K562 (cell line): ENCODE measurements at regions not wholly inside any gene's neighbourhood (a gene's known extent, or its start where the extent isn't known, plus 50 kb on each side); places are given as distances from the start of the nearest gene placed in this dataset.

ENCODE experiments used
- ATAC-seq: fragments of 200-7000 bp; cut with Tn5 transposase; 3 replicates; pipeline ENCODE4 v1.9.1; 2020; ENCODE audit warnings: moderate library complexity
- BruUV-seq: library from RNA; stranded (reverse); fragments of 400-500 nt; replicated peaks from 2 replicates; lab custom pipeline; 2021; lab: Mats Ljungman, UMichigan
- CTCF ChIA-PET: fragments of 300-600 bp; formaldehyde crosslinking; extraction: SDS; loops from one replicate; lab custom pipeline; 2021; ENCODE audit warnings: low intra/inter-chr PET ratio; lab: Yijun Ruan, JAX
- POLR2A ChIA-PET: fragments of 300-600, 350-650 bp; sonication (Branson Sonifier 250); formaldehyde crosslinking; extraction: SDS; loops from one replicate; lab custom pipeline; 2021; ENCODE audit warnings: antibody characterized with exemption, inconsistent platforms; lab: Yijun Ruan, JAX
- DNase-seq, 4 experiments: peaks; one replicate each; pipeline versions ENCODE4 v3.0.0 to v3.0.0-alpha.2; 2011 to 2018; ENCODE audit warnings: low spot score in 3 of 4, mixed read lengths in 3 of 4; ENCODE audit errors: extremely low read depth in 1 of 4
- FAIRE-seq: peaks from 2 replicates; lab custom pipeline; 2011; peaks lifted over from hg19 to GRCh38; lab: Jason Lieb, UNC
- H2AFZ ChIP-seq: 2 replicates; pipeline ENCODE4 v1.6.0; 2011; ENCODE audit warnings: low read depth, low read length, control low read depth, inconsistent platforms
- H3K27ac ChIP-seq: fragments of 200-600 bp; 3 replicates; pipeline ENCODE4 v1.8.0; 2011; ENCODE audit warnings: low read depth, mild to moderate bottlenecking, control low read depth, inconsistent platforms, low read length, moderate library complexity, mixed read lengths; ENCODE audit errors: extremely low read depth
- H3K27me3 ChIP-seq, 2 experiments: fragments of 300-600 bp in 1 of 2; 2 replicates in 1 of 2; 3 replicates in 1 of 2; pipeline versions ENCODE4 v1.6.0 to v1.8.0; 2011; ENCODE audit warnings: inconsistent platforms in 2 of 2, low read length in 2 of 2, mild to moderate bottlenecking in 1 of 2, mixed read lengths in 1 of 2, moderate library complexity in 1 of 2; ENCODE audit not compliant: control insufficient read depth in 2 of 2, insufficient read depth in 2 of 2
- H3K36me3 ChIP-seq: fragments of 300-600 bp; 3 replicates; pipeline ENCODE4 v1.8.0; 2011; ENCODE audit warnings: mild to moderate bottlenecking, low read length, inconsistent platforms; ENCODE audit not compliant: control insufficient read depth, insufficient read depth
- H3K4me1 ChIP-seq, 2 experiments: fragments of 200-600 bp in 1 of 2; replicated peaks in 1 of 2; 2 replicates in 1 of 2; 3 replicates in 1 of 2; pipeline versions ENCODE4 v1.5.1 to v1.8.0; 2011; ENCODE audit warnings: inconsistent platforms in 2 of 2, low read length in 2 of 2, mild to moderate bottlenecking in 1 of 2, mixed read lengths in 1 of 2, moderate library complexity in 1 of 2; ENCODE audit not compliant: control insufficient read depth in 2 of 2, insufficient read depth in 2 of 2
- H3K4me2 ChIP-seq: 2 replicates; pipeline ENCODE4 v1.6.1; 2011; ENCODE audit warnings: low read length, control low read depth, inconsistent platforms, mixed read lengths; ENCODE audit not compliant: insufficient read depth
- H3K4me3 ChIP-seq: fragments of 200-600 bp; sonication (generic), shearing (Covaris generic); 2 replicates; pipeline ENCODE4 v1.5.1; 2016; ENCODE audit warnings: control low read depth, inconsistent platforms
- H3K79me2 ChIP-seq: fragments of 200-600 bp; 3 replicates; pipeline ENCODE4 v1.8.0; 2011; ENCODE audit warnings: low read length, inconsistent platforms; ENCODE audit not compliant: control insufficient read depth, insufficient read depth
- H3K9ac ChIP-seq, 2 experiments: 2 replicates each; pipeline versions ENCODE4 v1.6.0 to v1.6.1; 2011; ENCODE audit warnings: low read depth in 2 of 2, low read length in 2 of 2, control low read depth in 1 of 2, inconsistent platforms in 1 of 2, mild to moderate bottlenecking in 1 of 2, mixed read lengths in 1 of 2; ENCODE audit not compliant: insufficient read depth in 1 of 2
- H3K9me1 ChIP-seq: one replicate; pipeline ENCODE4 v1.6.0; 2011; ENCODE audit warnings: inconsistent platforms, mild to moderate bottlenecking, low read length, moderate library complexity; ENCODE audit not compliant: control insufficient read depth, insufficient read depth
- H3K9me3 ChIP-seq: replicated peaks from 2 replicates; pipeline ENCODE4 v1.5.1; 2011; ENCODE audit warnings: low read depth, low read length, inconsistent platforms; ENCODE audit not compliant: control insufficient read depth, insufficient read depth
- H4K20me1 ChIP-seq: replicated peaks from 2 replicates; pipeline ENCODE4 v1.6.1; 2011; ENCODE audit warnings: low read length, inconsistent platforms, mixed read lengths; ENCODE audit not compliant: control insufficient read depth, insufficient read depth
- BMI1 ChIP-seq: fragments of 150-350 bp; IDR thresholded peaks from 2 replicates; pipeline ENCODE4 v1.6.1; 2014; ENCODE audit warnings: low read length
- ERF ChIP-seq: fragments of 450-650 bp; formaldehyde crosslinking; IDR thresholded peaks from 2 replicates; pipeline ENCODE4 v1.4.0; 2020; ENCODE audit warnings: mild to moderate bottlenecking, mixed read lengths
- FOS ChIP-seq: IDR thresholded peaks from 3 replicates; pipeline ENCODE4 v1.6.1; 2011; ENCODE audit not compliant: insufficient read length; ENCODE audit errors: extremely low read depth
- GABPB1 ChIP-seq: sonication (generic); formaldehyde crosslinking; IDR thresholded peaks from 2 replicates; pipeline ENCODE4 v1.8.0; 2022; ENCODE audit warnings: mild to moderate bottlenecking, missing genetic modification reagents
- GABPB2 ChIP-seq: fragments of 250-450 bp; sonication (Bioruptor Pico); conservative IDR thresholded peaks from 2 replicates; pipeline ENCODE4 v1.5.1; 2021; ENCODE audit warnings: mild to moderate bottlenecking
- L3MBTL2 ChIP-seq: fragments of 450-650 bp; IDR thresholded peaks from 2 replicates; pipeline ENCODE4 v1.6.1; 2016; ENCODE audit warnings: mild to moderate bottlenecking, moderate library complexity
- PRMT5 ChIP-seq: sonication (generic); formaldehyde crosslinking; IDR thresholded peaks from 2 replicates; pipeline ENCODE4 v1.5.0; 2020; ENCODE audit warnings: missing genetic modification reagents
- RFX7 ChIP-seq: fragments of 250-450 bp; sonication (Bioruptor Pico); IDR thresholded peaks from 2 replicates; pipeline ENCODE4 v1.5.1; 2021; ENCODE audit warnings: mild to moderate bottlenecking
- ZBTB26 ChIP-seq: fragments of 450-650 bp; formaldehyde crosslinking; IDR thresholded peaks from 2 replicates; pipeline ENCODE4 v1.4.0; 2022; ENCODE audit warnings: missing genetic modification characterization
- ZFX ChIP-seq: sonication (generic); formaldehyde crosslinking; IDR thresholded peaks from 2 replicates; pipeline ENCODE4 v1.8.0; 2022; ENCODE audit warnings: mild to moderate bottlenecking, missing genetic modification reagents, moderate library complexity
- ZNF75A ChIP-seq: fragments of 450-650 bp; formaldehyde crosslinking; IDR thresholded peaks from 2 replicates; pipeline ENCODE4 v1.4.0; 2020; ENCODE audit warnings: mild to moderate bottlenecking
- ZNF778 ChIP-seq: fragments of 450-650 bp; formaldehyde crosslinking; IDR thresholded peaks from 2 replicates; pipeline ENCODE4 v1.4.0; 2020; ENCODE audit warnings: mild to moderate bottlenecking, moderate library complexity
- WGBS: fragments of 100-300 bp; shearing (Covaris generic); methylation state at CpG from one replicate; pipeline ENCODE4 v1.1.6; 2016; ENCODE audit warnings: low coverage, mixed read lengths; ENCODE audit not compliant: insufficient coverage; ENCODE audit errors: missing lambda C conversion rate; 5-methylcytosine and 5-hydroxymethylcytosine counted together
- in situ Hi-C: fragments of 300-500 bp; cut with MboI; formaldehyde crosslinking; loops from 4 replicates; pipeline ENCODE4 v1.15.0; 2018; ENCODE audit warnings: inconsistent platforms, mixed read lengths
- intact Hi-C: fragments of 100-400 bp; cut with micrococcal nuclease; formaldehyde crosslinking; loops from 2 replicates; pipeline ENCODE4 v1.14.2; 2022

GRCh38 chr4:108334031-108334430 is 165.3 kb upstream of the LEF1 start:
- H3K9ac ChIP-seq = no peak overlapping the region
- H3K79me2 ChIP-seq = no peaks in the 10 kb centered on the region
- WGBS = 29% methylated on average over 6 of the region's 6 CpGs
- BruUV-seq = no TSS peak
- no peaks in the 10 kb centered on the region for H3K9me1 ChIP-seq
- intact Hi-C loops = no loop called here
- H4K20me1 ChIP-seq = no peaks in the 10 kb centered on the region
- DNase-seq (no peak), ATAC-seq (no peak), FAIRE-seq (no peak)
- H3K27ac ChIP-seq = no peak overlapping the region
- H3K4me2 ChIP-seq = no peak overlapping the region
- no peaks in the 10 kb centered on the region; a peak in 1 of 5 replicates for H3K4me1 ChIP-seq
- peaks cover 3 to 7% of the 10 kb centered on the region in 2 experiments; a peak in 2 of 5 replicates for H3K27me3 ChIP-seq
- no peaks in the 10 kb centered on the region for H3K36me3 ChIP-seq
- H2AFZ ChIP-seq = no peak overlapping the region
- no peak for TF ChIP-seq ZFX (CRISPR knock-in tag)
- no peak for TF ChIP-seq FOS
- TF ChIP-seq RFX7 (CRISPR knock-in tag) = no peak
- TF ChIP-seq ZNF75A (CRISPR knock-in tag) = no peak
- no peak for TF ChIP-seq ZBTB26 (CRISPR knock-in tag)
- TF ChIP-seq L3MBTL2 = no peak
- TF ChIP-seq ERF (CRISPR knock-in tag) = no peak
- TF ChIP-seq GABPB1 = no peak
- TF ChIP-seq PRMT5 (CRISPR knock-in tag) = no peak
- TF ChIP-seq BMI1 = no peak
- no peak for TF ChIP-seq GABPB2 (CRISPR knock-in tag)
- no peak for TF ChIP-seq ZNF778 (CRISPR knock-in tag)
- ChIA-PET POLR2A (no interaction called here), CTCF (no interaction called here)
- H3K4me3 ChIP-seq = no peak overlapping the region
- H3K9me3 ChIP-seq = no peaks in the 10 kb centered on the region
- in situ Hi-C loops = no loop called here
